ENCODE measurements at regions not wholly inside any gene's neighbourhood (a gene's known extent, or its start where the extent isn't known, plus 50 kb on each side); places are given as distances from the start of the nearest gene placed in this dataset.
"Not testable (repeated sequence)": the region's sequence is repeated elsewhere in the genome, so short reads cannot be mapped to it uniquely, and the experiment has no call there.

DNA sequence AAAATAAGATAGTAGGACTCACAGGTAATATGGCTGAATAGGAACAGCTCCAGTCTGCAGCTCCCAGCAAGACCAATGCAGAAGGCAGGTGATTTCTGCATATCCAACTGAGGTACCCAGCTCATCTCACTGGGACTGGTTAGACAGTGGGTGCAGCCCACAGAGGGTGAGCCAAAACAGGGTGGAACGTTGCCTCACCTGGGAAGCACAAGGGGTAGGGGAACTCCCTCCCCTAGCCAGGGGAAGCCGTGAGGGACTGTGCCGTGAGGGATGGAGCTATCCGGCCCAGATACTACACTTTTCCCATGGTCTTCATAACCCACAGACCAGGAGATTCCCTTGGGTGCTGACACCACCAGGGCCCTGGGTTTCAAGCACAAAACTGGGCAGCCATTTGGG, 114.8 kb upstream of the GNAI1 start:
- not testable (repeated sequence) for TF ChIP-seq EZH2 (IDR thresholded peaks at IDR 0.05; ENCODE audit: borderline replicate concordance, insufficient read depth, low read depth, low read length, poor library complexity, severe bottlenecking)
- TF ChIP-seq, protein P1, sequence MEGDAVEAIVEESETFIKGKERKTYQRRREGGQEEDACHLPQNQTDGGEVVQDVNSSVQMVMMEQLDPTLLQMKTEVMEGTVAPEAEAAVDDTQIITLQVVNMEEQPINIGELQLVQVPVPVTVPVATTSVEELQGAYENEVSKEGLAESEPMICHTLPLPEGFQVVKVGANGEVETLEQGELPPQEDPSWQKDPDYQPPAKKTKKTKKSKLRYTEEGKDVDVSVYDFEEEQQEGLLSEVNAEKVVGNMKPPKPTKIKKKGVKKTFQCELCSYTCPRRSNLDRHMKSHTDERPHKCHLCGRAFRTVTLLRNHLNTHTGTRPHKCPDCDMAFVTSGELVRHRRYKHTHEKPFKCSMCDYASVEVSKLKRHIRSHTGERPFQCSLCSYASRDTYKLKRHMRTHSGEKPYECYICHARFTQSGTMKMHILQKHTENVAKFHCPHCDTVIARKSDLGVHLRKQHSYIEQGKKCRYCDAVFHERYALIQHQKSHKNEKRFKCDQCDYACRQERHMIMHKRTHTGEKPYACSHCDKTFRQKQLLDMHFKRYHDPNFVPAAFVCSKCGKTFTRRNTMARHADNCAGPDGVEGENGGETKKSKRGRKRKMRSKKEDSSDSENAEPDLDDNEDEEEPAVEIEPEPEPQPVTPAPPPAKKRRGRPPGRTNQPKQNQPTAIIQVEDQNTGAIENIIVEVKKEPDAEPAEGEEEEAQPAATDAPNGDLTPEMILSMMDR (IDR thresholded peaks at IDR 0.05) = not testable (repeated sequence)

Measured in B cell (primary cell).